ENCODE measurements at regions not wholly inside any gene's neighbourhood (a gene's known extent, or its start where the extent isn't known, plus 50 kb on each side); places are given as distances from the start of the nearest gene placed in this dataset.

GRCh38 chr11:32526760-32527159 lies 56.9 kb upstream of the EIF3M start:
- CTCF ChIA-PET (ENCODE audit: unreplicated experiment), result no interaction called here
- Histone ChIP-seq H3K9me2 (ENCODE audit: insufficient read depth, low read length) (no peaks in the 10 kb centered on the region), H2AFZ (ENCODE audit: low read length) (no peak overlapping the region), H3K4me1 (ENCODE audit: insufficient read depth, low read length, poor library complexity, severe bottlenecking) (no peaks in the 10 kb centered on the region), H3K4me3 (ENCODE audit: low read depth, low read length, poor library complexity, severe bottlenecking) (no peak overlapping the region), H4K20me1 (ENCODE audit: insufficient read depth, low read length) (no peaks in the 10 kb centered on the region), H3K4me2 (ENCODE audit: low read length) (no peak overlapping the region), H3K27ac (ENCODE audit: low read depth, low read length, poor library complexity, severe bottlenecking) (no peak overlapping the region), H3K79me2 (ENCODE audit: insufficient read depth, low read depth, low read length) (no peaks in the 10 kb centered on the region), H3K9me3 (ENCODE audit: low read length) (no peaks in the 10 kb centered on the region), H3K36me3 (ENCODE audit: insufficient read depth, low read length) (no peaks in the 10 kb centered on the region)
- DNase-seq (ENCODE audit: low spot score), result no peak
- POLR2A ChIA-PET, result interaction anchor here (0.6 kb wide), 1 partner anchor 1779 kb away, joined by 3 read pairs; no protein-coding TSS in a partner anchor
- intact Hi-C loops (cut with micrococcal nuclease; ENCODE audit: unreplicated experiment), result no loop called here
- TF ChIP-seq CTCF (conservative IDR thresholded peaks at IDR 0.05; ENCODE audit: low read length) (no peak), EZH2phosphoT487 (IDR thresholded peaks at IDR 0.05; ENCODE audit: borderline replicate concordance, low read depth, low read length) (no peak)
- BruUV-seq (replicated peaks), result no TSS peak

- no peak overlapping the region for H3K4me3 ChIP-seq (ENCODE audit: low read depth, low read length, poor library complexity, severe bottlenecking)
- CTCF ChIA-PET (ENCODE audit: unreplicated experiment), result no interaction called here
- H3K9me2 ChIP-seq (ENCODE audit: insufficient read depth, low read length), result no peaks in the 10 kb centered on the region
- no TSS peak for BruUV-seq (replicated peaks)
- TF ChIP-seq CTCF (conservative IDR thresholded peaks at IDR 0.05; ENCODE audit: low read length), result no peak
- no peak for TF ChIP-seq EZH2phosphoT487 (IDR thresholded peaks at IDR 0.05; ENCODE audit: borderline replicate concordance, low read depth, low read length)
- no peak for DNase-seq (ENCODE audit: low spot score)
- H3K27ac ChIP-seq (ENCODE audit: low read depth, low read length, poor library complexity, severe bottlenecking), result no peak overlapping the region
- H3K79me2 ChIP-seq (ENCODE audit: insufficient read depth, low read depth, low read length), result no peaks in the 10 kb centered on the region
- H3K4me2 ChIP-seq (ENCODE audit: low read length), result no peak overlapping the region
- intact Hi-C loops (cut with micrococcal nuclease; ENCODE audit: unreplicated experiment), result no loop called here
- no peak overlapping the region for H2AFZ ChIP-seq (ENCODE audit: low read length)
- no peaks in the 10 kb centered on the region for H4K20me1 ChIP-seq (ENCODE audit: insufficient read depth, low read length)
- H3K36me3 ChIP-seq (ENCODE audit: insufficient read depth, low read length), result no peaks in the 10 kb centered on the region
- no peaks in the 10 kb centered on the region for H3K9me3 ChIP-seq (ENCODE audit: low read length)
- H3K4me1 ChIP-seq (ENCODE audit: insufficient read depth, low read length, poor library complexity, severe bottlenecking), result no peaks in the 10 kb centered on the region
- POLR2A ChIA-PET, result no interaction called here
These were observed 71.7 kb upstream of the EIF3M start for GRCh38 chr11:32511926-32512325.

GRCh38 chr11:32510039-32510438 lies 73.6 kb upstream of the EIF3M start:
- no peaks in the 10 kb centered on the region for H3K4me1 ChIP-seq (ENCODE audit: insufficient read depth, low read length, poor library complexity, severe bottlenecking)
- no peaks in the 10 kb centered on the region for H3K9me2 ChIP-seq (ENCODE audit: insufficient read depth, low read length)
- no peak for DNase-seq (ENCODE audit: low spot score)
- POLR2A ChIA-PET, result interaction anchor here (0.6 kb wide), 1 partner anchor 93 kb away, joined by 3 read pairs; no protein-coding TSS in a partner anchor
- H3K36me3 ChIP-seq (ENCODE audit: insufficient read depth, low read length), result no peaks in the 10 kb centered on the region
- no peaks in the 10 kb centered on the region for H3K79me2 ChIP-seq (ENCODE audit: insufficient read depth, low read depth, low read length)
- no peak overlapping the region for H3K4me3 ChIP-seq (ENCODE audit: low read depth, low read length, poor library complexity, severe bottlenecking)
- CTCF ChIA-PET (ENCODE audit: unreplicated experiment), result no interaction called here
- TF ChIP-seq CTCF (conservative IDR thresholded peaks at IDR 0.05; ENCODE audit: low read length) (no peak), EZH2phosphoT487 (IDR thresholded peaks at IDR 0.05; ENCODE audit: borderline replicate concordance, low read depth, low read length) (no peak)
- H3K27ac ChIP-seq (ENCODE audit: low read depth, low read length, poor library complexity, severe bottlenecking), result no peak overlapping the region
- H3K9me3 ChIP-seq (ENCODE audit: low read length), result no peaks in the 10 kb centered on the region
- intact Hi-C loops (cut with micrococcal nuclease; ENCODE audit: unreplicated experiment), result no loop called here
- no peak overlapping the region for H2AFZ ChIP-seq (ENCODE audit: low read length)
- no peak overlapping the region for H3K4me2 ChIP-seq (ENCODE audit: low read length)
- no peaks in the 10 kb centered on the region for H4K20me1 ChIP-seq (ENCODE audit: insufficient read depth, low read length)
- BruUV-seq (replicated peaks), result no TSS peak

Data from OCI-LY7 (cell line).